ENCODE measurements at regions not wholly inside any gene's neighbourhood (a gene's known extent, or its start where the extent isn't known, plus 50 kb on each side); places are given as distances from the start of the nearest gene placed in this dataset.

DNA sequence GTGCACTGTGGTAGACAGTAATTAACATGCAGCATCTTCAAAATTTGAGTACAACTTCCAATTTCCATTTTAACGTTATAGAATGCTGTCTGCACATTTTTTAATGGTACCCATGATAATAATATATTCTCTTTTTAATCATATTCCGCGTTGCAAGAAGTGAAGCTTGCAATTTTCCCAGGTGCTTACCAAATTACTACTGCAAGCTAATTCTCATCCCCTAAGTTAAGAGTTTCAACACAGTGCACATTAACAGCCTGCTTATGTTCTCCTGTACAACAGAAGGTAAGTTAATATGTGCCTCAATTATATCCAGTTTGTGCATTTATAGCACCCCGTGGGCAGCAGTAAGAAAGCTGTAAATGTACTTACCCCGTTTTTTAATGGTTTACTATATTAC, 132.9 kb downstream of the CBLN2 start:
- H3K4me1 ChIP-seq (ENCODE audit: control insufficient read depth, insufficient read depth, low read length): no peaks in the 10 kb centered on the region
- no peaks in the 10 kb centered on the region for H3K27me3 ChIP-seq (ENCODE audit: control insufficient read depth, insufficient read depth, low read length)
- no peak overlapping the region for H3K27ac ChIP-seq (ENCODE audit: low read depth, low read length)
- no peak overlapping the region for H3K9ac ChIP-seq (ENCODE audit: low read length)
- H3K4me3 ChIP-seq (ENCODE audit: low read length): no peak overlapping the region
- no peaks in the 10 kb centered on the region for H3K36me3 ChIP-seq (ENCODE audit: control insufficient read depth, insufficient read depth, low read length)

DNA sequence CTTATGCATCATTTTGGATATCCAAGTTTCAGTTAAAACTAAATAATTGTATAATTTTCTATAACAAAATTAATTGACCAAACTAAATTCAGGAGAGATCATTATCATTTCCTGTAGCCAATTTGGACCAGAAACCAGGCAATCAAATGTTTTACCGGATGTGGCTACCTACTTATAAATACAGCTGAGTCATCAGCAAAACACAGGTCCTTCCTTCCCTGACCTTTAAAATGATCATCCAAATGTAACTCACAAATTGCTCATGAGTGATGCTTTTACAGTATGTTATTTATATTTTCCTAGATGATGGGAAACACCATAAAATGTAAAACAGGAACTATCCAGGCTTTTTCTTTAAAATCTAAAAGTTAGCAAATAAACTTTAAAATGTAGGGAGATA, 133.7 kb downstream of the CBLN2 start:
- Histone ChIP-seq H3K36me3 (ENCODE audit: control insufficient read depth, insufficient read depth, low read length) (no peaks in the 10 kb centered on the region), H3K4me3 (ENCODE audit: low read length) (no peak overlapping the region), H3K27ac (ENCODE audit: low read depth, low read length) (no peak overlapping the region), H3K4me1 (ENCODE audit: control insufficient read depth, insufficient read depth, low read length) (no peaks in the 10 kb centered on the region), H3K9ac (ENCODE audit: low read length) (no peak overlapping the region), H3K27me3 (ENCODE audit: control insufficient read depth, insufficient read depth, low read length) (no peaks in the 10 kb centered on the region)

- H3K9ac ChIP-seq (ENCODE audit: low read length): no peak overlapping the region
- H3K36me3 ChIP-seq (ENCODE audit: control insufficient read depth, insufficient read depth, low read length): no peaks in the 10 kb centered on the region
Measured at GRCh38 chr18:72409903-72410302, 134.2 kb downstream of the CBLN2 start.

DNA sequence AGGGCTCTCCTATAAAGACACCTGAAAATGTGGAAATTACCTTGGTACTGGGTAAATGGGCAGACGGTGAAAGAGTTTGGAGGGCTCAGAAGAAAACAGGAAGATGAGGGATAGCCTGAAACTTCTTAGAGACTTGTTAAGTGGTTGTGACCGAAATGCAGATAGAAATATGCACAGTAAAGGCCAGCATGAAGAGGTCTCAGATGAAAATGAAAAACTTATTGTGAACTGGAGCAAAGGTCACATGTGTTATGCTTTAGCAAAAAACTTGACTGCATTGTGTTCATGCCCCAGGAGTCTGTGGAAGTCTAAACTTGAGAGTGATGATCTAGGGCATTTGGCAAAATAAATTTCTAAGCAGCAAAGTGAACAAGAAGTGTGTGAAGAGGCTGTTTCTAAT, 137.1 kb downstream of the CBLN2 start:
- no peaks in the 10 kb centered on the region for H3K4me1 ChIP-seq (ENCODE audit: control insufficient read depth, insufficient read depth, low read length)
- no peaks in the 10 kb centered on the region for H3K36me3 ChIP-seq (ENCODE audit: control insufficient read depth, insufficient read depth, low read length)
- no peaks in the 10 kb centered on the region for H3K27me3 ChIP-seq (ENCODE audit: control insufficient read depth, insufficient read depth, low read length)
- no peak overlapping the region for H3K27ac ChIP-seq (ENCODE audit: low read depth, low read length)
- no peak overlapping the region for H3K9ac ChIP-seq (ENCODE audit: low read length)
- no peak overlapping the region for H3K4me3 ChIP-seq (ENCODE audit: low read length)

More at GRCh38 chr18:72409903-72410302, 134.2 kb downstream of the CBLN2 start:
- H3K27ac ChIP-seq (ENCODE audit: low read depth, low read length): no peak overlapping the region
- H3K4me1 ChIP-seq (ENCODE audit: control insufficient read depth, insufficient read depth, low read length): no peaks in the 10 kb centered on the region
- H3K4me3 ChIP-seq (ENCODE audit: low read length): no peak overlapping the region
- no peaks in the 10 kb centered on the region for H3K27me3 ChIP-seq (ENCODE audit: control insufficient read depth, insufficient read depth, low read length)

- Histone ChIP-seq H3K4me1 (ENCODE audit: control insufficient read depth, insufficient read depth, low read length) (no peaks in the 10 kb centered on the region), H3K4me3 (ENCODE audit: low read length) (no peak overlapping the region), H3K27ac (ENCODE audit: low read depth, low read length) (no peak overlapping the region), H3K27me3 (ENCODE audit: control insufficient read depth, insufficient read depth, low read length) (no peaks in the 10 kb centered on the region), H3K9ac (ENCODE audit: low read length) (no peak overlapping the region), H3K36me3 (ENCODE audit: control insufficient read depth, insufficient read depth, low read length) (no peaks in the 10 kb centered on the region)
Measured at GRCh38 chr18:72391951-72392350, 152.2 kb downstream of the CBLN2 start.

DNA sequence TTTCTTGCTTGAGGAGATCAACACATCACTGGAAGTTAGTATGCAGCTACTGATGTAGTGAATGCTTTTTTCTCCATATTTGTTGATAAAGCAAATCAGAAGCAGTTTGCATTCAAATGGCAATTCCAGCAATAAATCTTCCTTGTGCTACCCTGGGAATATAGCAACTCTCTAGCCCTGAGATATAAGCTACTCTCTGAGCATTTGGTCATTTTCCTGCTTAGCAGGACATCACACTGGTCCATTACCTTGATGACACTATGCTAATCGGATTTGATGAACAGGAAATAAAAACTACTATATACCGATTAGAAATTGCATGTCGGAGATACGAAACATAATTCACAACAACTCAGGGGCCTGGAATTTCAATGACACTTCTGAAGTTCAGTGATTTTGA, 152.7 kb downstream of the CBLN2 start:
- Histone ChIP-seq H3K9ac (ENCODE audit: low read length) (no peak overlapping the region), H3K36me3 (ENCODE audit: control insufficient read depth, insufficient read depth, low read length) (no peaks in the 10 kb centered on the region), H3K4me1 (ENCODE audit: control insufficient read depth, insufficient read depth, low read length) (no peaks in the 10 kb centered on the region), H3K27me3 (ENCODE audit: control insufficient read depth, insufficient read depth, low read length) (no peaks in the 10 kb centered on the region), H3K27ac (ENCODE audit: low read depth, low read length) (no peak overlapping the region), H3K4me3 (ENCODE audit: low read length) (no peak overlapping the region)

DNA sequence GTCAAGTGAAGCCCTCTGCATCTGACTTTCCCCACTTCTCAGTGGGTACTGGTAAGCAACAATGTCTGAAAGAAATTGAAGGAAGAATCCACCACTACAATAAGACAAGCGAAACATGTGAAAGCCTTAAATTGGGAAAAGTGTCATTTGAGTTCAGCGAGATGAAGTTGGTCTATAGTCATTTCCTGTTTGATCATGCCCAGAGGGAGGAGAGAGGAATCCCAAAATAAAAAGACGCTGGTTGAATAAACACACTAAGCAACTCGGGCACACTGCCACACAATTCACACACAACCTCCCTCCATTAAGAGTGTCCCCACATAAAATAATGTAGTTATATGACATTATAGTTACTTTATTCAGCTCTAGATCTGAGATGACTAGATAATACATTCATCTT, 166.1 kb downstream of the CBLN2 start:
- no peaks in the 10 kb centered on the region for H3K4me1 ChIP-seq (ENCODE audit: control insufficient read depth, insufficient read depth, low read length)
- H3K9ac ChIP-seq (ENCODE audit: low read length): no peak overlapping the region
- no peak overlapping the region for H3K4me3 ChIP-seq (ENCODE audit: low read length)
- no peak overlapping the region for H3K27ac ChIP-seq (ENCODE audit: low read depth, low read length)
- no peaks in the 10 kb centered on the region for H3K27me3 ChIP-seq (ENCODE audit: control insufficient read depth, insufficient read depth, low read length)
- no peaks in the 10 kb centered on the region for H3K36me3 ChIP-seq (ENCODE audit: control insufficient read depth, insufficient read depth, low read length)

- H3K36me3 ChIP-seq (ENCODE audit: control insufficient read depth, insufficient read depth, low read length): no peaks in the 10 kb centered on the region
- no peak overlapping the region for H3K27ac ChIP-seq (ENCODE audit: low read depth, low read length)
- H3K9ac ChIP-seq (ENCODE audit: low read length): no peak overlapping the region
- H3K4me1 ChIP-seq (ENCODE audit: control insufficient read depth, insufficient read depth, low read length): no peaks in the 10 kb centered on the region
- H3K4me3 ChIP-seq (ENCODE audit: low read length): no peak overlapping the region
- H3K27me3 ChIP-seq (ENCODE audit: control insufficient read depth, insufficient read depth, low read length): no peaks in the 10 kb centered on the region
Measured at GRCh38 chr18:72376256-72376655, 167.9 kb downstream of the CBLN2 start.

GRCh38 chr18:72375618-72376017, 168.5 kb downstream of the CBLN2 start:
- no peaks in the 10 kb centered on the region for H3K4me1 ChIP-seq (ENCODE audit: control insufficient read depth, insufficient read depth, low read length)
- H3K9ac ChIP-seq (ENCODE audit: low read length): no peak overlapping the region
- no peaks in the 10 kb centered on the region for H3K36me3 ChIP-seq (ENCODE audit: control insufficient read depth, insufficient read depth, low read length)
- H3K4me3 ChIP-seq (ENCODE audit: low read length): no peak overlapping the region
- no peak overlapping the region for H3K27ac ChIP-seq (ENCODE audit: low read depth, low read length)
- no peaks in the 10 kb centered on the region for H3K27me3 ChIP-seq (ENCODE audit: control insufficient read depth, insufficient read depth, low read length)

GRCh38 chr18:72372076-72372475, 172.1 kb downstream of the CBLN2 start:
- Histone ChIP-seq H3K4me3 (ENCODE audit: low read length) (no peak overlapping the region), H3K27me3 (ENCODE audit: control insufficient read depth, insufficient read depth, low read length) (no peaks in the 10 kb centered on the region)

DNA sequence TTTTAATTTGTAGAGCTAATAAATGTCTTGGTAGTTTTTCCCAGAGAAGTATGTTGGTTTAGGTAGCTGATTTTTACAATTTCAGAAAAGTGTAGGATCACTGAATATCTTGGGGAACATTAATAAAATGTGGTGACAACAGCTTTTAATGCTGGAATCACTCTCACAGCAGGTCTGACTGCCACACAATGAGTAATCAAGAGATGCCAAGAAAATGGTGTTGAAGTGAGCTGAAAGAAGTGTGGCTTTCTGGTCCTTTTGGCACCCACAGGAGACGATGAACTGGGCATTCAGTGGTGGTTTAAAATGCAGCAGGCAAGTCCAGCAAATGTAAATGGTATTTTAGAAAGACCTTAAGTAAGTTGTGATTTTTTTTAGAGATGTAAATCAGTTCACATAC, 175.8 kb downstream of the CBLN2 start:
- no peaks in the 10 kb centered on the region for H3K27me3 ChIP-seq (ENCODE audit: control insufficient read depth, insufficient read depth, low read length)
- no peak overlapping the region for H3K27ac ChIP-seq (ENCODE audit: low read depth, low read length)
- no peak overlapping the region for H3K9ac ChIP-seq (ENCODE audit: low read length)
- H3K36me3 ChIP-seq (ENCODE audit: control insufficient read depth, insufficient read depth, low read length): no peaks in the 10 kb centered on the region
- H3K4me3 ChIP-seq (ENCODE audit: low read length): no peak overlapping the region
- H3K4me1 ChIP-seq (ENCODE audit: control insufficient read depth, insufficient read depth, low read length): no peaks in the 10 kb centered on the region

More at GRCh38 chr18:72372076-72372475, 172.1 kb downstream of the CBLN2 start:
- Histone ChIP-seq H3K9ac (ENCODE audit: low read length) (no peak overlapping the region), H3K27ac (ENCODE audit: low read depth, low read length) (no peak overlapping the region), H3K4me1 (ENCODE audit: control insufficient read depth, insufficient read depth, low read length) (no peaks in the 10 kb centered on the region), H3K36me3 (ENCODE audit: control insufficient read depth, insufficient read depth, low read length) (no peaks in the 10 kb centered on the region)

DNA sequence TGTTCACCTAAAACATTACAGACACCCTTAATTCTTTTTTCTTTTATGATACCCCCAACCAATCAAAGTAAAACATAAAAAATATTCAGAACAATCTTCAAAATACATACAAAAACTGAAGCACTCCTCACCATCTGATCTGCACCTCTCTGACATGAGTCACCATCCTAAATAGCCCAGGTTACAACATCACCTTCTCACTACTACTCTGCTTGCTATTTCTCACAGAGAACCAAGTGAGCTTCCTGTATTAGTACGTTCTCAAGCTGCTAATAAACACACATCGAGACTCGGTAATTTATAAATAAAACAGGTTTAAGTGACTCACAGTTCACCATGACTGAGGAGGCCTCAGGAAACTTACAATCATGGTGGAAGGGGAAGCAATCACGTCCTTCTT, 183.5 kb downstream of the CBLN2 start:
- H3K9ac ChIP-seq (ENCODE audit: low read length): no peak overlapping the region

DNA sequence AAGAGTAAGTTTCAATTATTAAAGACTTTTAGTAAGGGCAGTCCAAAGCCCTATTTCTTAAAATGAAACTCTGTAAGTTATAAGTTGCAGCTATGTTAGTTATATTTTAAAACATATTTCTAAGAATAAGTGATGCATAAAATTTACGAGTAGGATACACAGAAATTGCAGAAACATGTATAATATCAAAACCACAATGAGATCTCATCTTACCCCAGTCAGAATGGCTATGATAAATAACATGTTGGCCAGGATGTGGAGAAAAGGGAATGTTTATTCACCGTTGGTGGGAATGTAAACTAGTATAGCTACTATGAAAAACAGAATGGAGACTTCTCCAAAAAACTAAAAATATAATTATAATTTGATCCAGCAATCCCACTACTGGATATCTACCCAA, 201.2 kb downstream of the CBLN2 start:
- Histone ChIP-seq H3K27ac (ENCODE audit: low read depth, low read length) (no peak overlapping the region), H3K27me3 (ENCODE audit: control insufficient read depth, insufficient read depth, low read length) (no peaks in the 10 kb centered on the region), H3K9ac (ENCODE audit: low read length) (no peak overlapping the region), H3K4me1 (ENCODE audit: control insufficient read depth, insufficient read depth, low read length) (no peaks in the 10 kb centered on the region), H3K4me3 (ENCODE audit: low read length) (no peak overlapping the region), H3K36me3 (ENCODE audit: control insufficient read depth, insufficient read depth, low read length) (no peaks in the 10 kb centered on the region)

More for the DNA sequence above, 183.5 kb downstream of the CBLN2 start:
- no peak overlapping the region for H3K4me3 ChIP-seq (ENCODE audit: low read length)
- H3K36me3 ChIP-seq (ENCODE audit: control insufficient read depth, insufficient read depth, low read length): no peaks in the 10 kb centered on the region
- no peaks in the 10 kb centered on the region for H3K4me1 ChIP-seq (ENCODE audit: control insufficient read depth, insufficient read depth, low read length)
- no peak overlapping the region for H3K27ac ChIP-seq (ENCODE audit: low read depth, low read length)
- no peaks in the 10 kb centered on the region for H3K27me3 ChIP-seq (ENCODE audit: control insufficient read depth, insufficient read depth, low read length)
